Testis (tissue), 2 donors: ENCODE measurements at regions not wholly inside any gene's neighbourhood (a gene's known extent, or its start where the extent isn't known, plus 50 kb on each side); places are given as distances from the start of the nearest gene placed in this dataset.
"Not testable (repeated sequence)": the region's sequence is repeated elsewhere in the genome, so short reads cannot be mapped to it uniquely, and the experiment has no call there.

ENCODE experiments used
- DNase-seq: peaks from one replicate; pipeline ENCODE4 v3.0.0-alpha.2; 2019
- H3K27ac ChIP-seq, 2 donors: fragments of 200-600 bp; sonication (generic); one replicate each; pipeline ENCODE4 v1.5.1; 2019
- H3K27me3 ChIP-seq: fragments of 200-600 bp; sonication (generic); one replicate; pipeline ENCODE4 v1.5.1; 2019
- H3K36me3 ChIP-seq: fragments of 200-600 bp; sonication (generic); one replicate; pipeline ENCODE4 v1.5.1; 2017; ENCODE audit warnings: low read depth; ENCODE audit errors: missing control alignments
- H3K4me1 ChIP-seq: fragments of 200-600 bp; sonication (generic); one replicate; pipeline ENCODE4 v1.5.1; 2019
- H3K4me3 ChIP-seq, 2 donors: fragments of 200-600 bp; sonication (generic); one replicate each; pipeline ENCODE4 v1.5.1; 2017 to 2019
- H3K9me3 ChIP-seq: fragments of 200-600 bp; sonication (generic); one replicate; pipeline ENCODE4 v1.5.1; 2017
- CTCF ChIP-seq, 3 experiments: fragments of 450-650 bp in 2 of 3; fragments of 200-600 bp in 1 of 3; sonication (generic) in 1 of 3; IDR thresholded peaks; one replicate each; pipeline ENCODE4 v1.5.1; 2016 to 2019; ENCODE audit warnings: antibody characterized with exemption in 3 of 3, mild to moderate bottlenecking in 2 of 3, moderate library complexity in 1 of 3
- POLR2A ChIP-seq: fragments of 450-650 bp; IDR thresholded peaks from one replicate; pipeline ENCODE4 v1.6.1; 2017; ENCODE audit warnings: antibody characterized with exemption, mild to moderate bottlenecking, moderate library complexity
- WGBS, 2 donors: methylation state at CpG; one replicate each; pipeline ENCODE4 v1.1.5; 2018; 5-methylcytosine and 5-hydroxymethylcytosine counted together
- intact Hi-C: fragments of 100-400 bp; cut with DNase I; formaldehyde crosslinking; loops from one replicate; pipeline ENCODE4 v1.15.1; 2023; ENCODE audit warnings: low total_unique reads

GRCh38 chr17:31798205-31798724 is 60.8 kb downstream of the COPRS start:
- Histone ChIP-seq H3K4me1 (no peaks in the 10 kb centered on the region), H3K9me3 (no peaks in the 10 kb centered on the region), H3K36me3 (no peaks in the 10 kb centered on the region), H3K27me3 (no peaks in the 10 kb centered on the region), H3K4me3 (no peak overlapping the region), H3K27ac (no peak overlapping the region)
- TF ChIP-seq POLR2A = no peak
- no peak for TF ChIP-seq CTCF (IDR thresholded peaks at IDR 0.05)
- 66% methylated on average over 10 of the region's 10 CpGs for WGBS, 2 donors
- no peak for DNase-seq
- intact Hi-C loops = no loop called here

- H3K4me3 ChIP-seq, H3K36me3 ChIP-seq, H3K9me3 ChIP-seq, intact Hi-C loops, H3K4me1 ChIP-seq, DNase-seq, H3K27me3 ChIP-seq, H3K27ac ChIP-seq: not testable (repeated sequence)
- 90 to 96% methylated on average over 7 of the region's 7 CpGs for WGBS, 2 donors
Observed at GRCh38 chr17:31795941-31796340, 63.1 kb downstream of the COPRS start.

- Histone ChIP-seq H3K36me3 (no peaks in the 10 kb centered on the region), H3K4me1 (no peaks in the 10 kb centered on the region), H3K4me3 (no peak overlapping the region), H3K27ac (no peak overlapping the region), H3K27me3 (no peaks in the 10 kb centered on the region), H3K9me3 (no peaks in the 10 kb centered on the region)
- no peak for DNase-seq
- no peak for TF ChIP-seq POLR2A
- TF ChIP-seq CTCF (IDR thresholded peaks at IDR 0.05) = no peak
- 82 to 90% methylated on average over 5 of the region's 5 CpGs for WGBS, 2 donors
- intact Hi-C loops = no loop called here
Observed at GRCh38 chr17:31794111-31794510, 64.9 kb downstream of the COPRS start.

GRCh38 chr17:31793634-31794033 is 65.4 kb downstream of the COPRS start:
- H3K9me3 ChIP-seq, H3K36me3 ChIP-seq, H3K27me3 ChIP-seq, intact Hi-C loops, H3K27ac ChIP-seq, H3K4me3 ChIP-seq, DNase-seq, H3K4me1 ChIP-seq: not testable (repeated sequence)
- WGBS, 2 donors = 94% methylated on average over 7 of the region's 7 CpGs

- 67 to 82% methylated on average over 6 of the region's 6 CpGs for WGBS, 2 donors
Observed at GRCh38 chr17:31792007-31792585, 66.9 kb downstream of the COPRS start.

More at GRCh38 chr17:31792007-31792585, 66.9 kb downstream of the COPRS start:
- no peaks in the 10 kb centered on the region for H3K9me3 ChIP-seq
- H3K27ac ChIP-seq = no peak overlapping the region
- no peak overlapping the region for H3K4me3 ChIP-seq
- intact Hi-C loops = no loop called here
- no peak for TF ChIP-seq CTCF (IDR thresholded peaks at IDR 0.05)
- TF ChIP-seq POLR2A = no peak
- no peaks in the 10 kb centered on the region for H3K36me3 ChIP-seq
- no peaks in the 10 kb centered on the region for H3K27me3 ChIP-seq
- DNase-seq = no peak
- no peaks in the 10 kb centered on the region for H3K4me1 ChIP-seq
